Ectodermal cell (in vitro differentiated cells): ENCODE measurements at regions not wholly inside any gene's neighbourhood (a gene's known extent, or its start where the extent isn't known, plus 50 kb on each side); places are given as distances from the start of the nearest gene placed in this dataset.
A peak's percentile ranks its signal among the peaks of the same experiment; 100 is the strongest.

Experiments used
- H3K27ac ChIP-seq: 2 replicates; pipeline ENCODE4 v1.7.0; 2013; ENCODE audit warnings: mild to moderate bottlenecking, low read depth, low read length; ENCODE audit not compliant: insufficient read depth, poor library complexity, severe bottlenecking
- H3K27me3 ChIP-seq: 2 replicates; pipeline ENCODE4 v1.7.0; 2013; ENCODE audit warnings: mild to moderate bottlenecking, low read length; ENCODE audit not compliant: insufficient read depth, control insufficient read depth, poor library complexity, severe bottlenecking
- H3K36me3 ChIP-seq: one replicate; pipeline ENCODE4 v1.7.0; 2013; ENCODE audit warnings: low read length; ENCODE audit not compliant: control insufficient read depth, insufficient read depth
- H3K4me1 ChIP-seq: one replicate; pipeline ENCODE4 v1.7.0; 2013; ENCODE audit warnings: low read length; ENCODE audit not compliant: control insufficient read depth, insufficient read depth
- H3K4me3 ChIP-seq: 2 replicates; pipeline ENCODE4 v1.7.0; 2013; ENCODE audit warnings: low read depth, low read length, control low read depth; ENCODE audit not compliant: insufficient read depth
- H3K9me3 ChIP-seq: 2 replicates; pipeline ENCODE4 v1.7.0; 2013; ENCODE audit warnings: mild to moderate bottlenecking, low read length, moderate library complexity; ENCODE audit not compliant: control insufficient read depth
- WGBS, 2 experiments: methylation state at CpG; one replicate each; pipeline ENCODE4 v1.1.7; 2013; ENCODE audit warnings: missing lambda C conversion rate in 2 of 2; 5-methylcytosine and 5-hydroxymethylcytosine counted together

- Histone ChIP-seq H3K36me3 (no peaks in the 10 kb centered on the region), H3K27me3 (no peaks in the 10 kb centered on the region), H3K9me3 (no peaks in the 10 kb centered on the region), H3K27ac (no peak overlapping the region), H3K4me1 (peaks cover 28% of the 10 kb centered on the region), H3K4me3 (no peak overlapping the region)
- WGBS, 2 experiments: 57 to 62% methylated on average over 22 of the region's 22 CpGs
Observed at GRCh38 chr1:10909697-10910680, 102.5 kb upstream of the TARDBP start.

- H3K27me3 ChIP-seq: no peaks in the 10 kb centered on the region
- H3K9me3 ChIP-seq: no peaks in the 10 kb centered on the region
- no peak overlapping the region for H3K4me3 ChIP-seq
- H3K4me1 ChIP-seq: peaks cover 28% of the 10 kb centered on the region
- H3K36me3 ChIP-seq: no peaks in the 10 kb centered on the region
- H3K27ac ChIP-seq: peak overlapping the region; percentile 33
- WGBS, 2 experiments: 91 to 95% methylated on average over 13 of the region's 13 CpGs
Observed at GRCh38 chr1:10910681-10911489, 101.6 kb upstream of the TARDBP start.

GRCh38 chr1:10911490-10912166, 100.8 kb upstream of the TARDBP start:
- Histone ChIP-seq H3K36me3 (no peaks in the 10 kb centered on the region), H3K4me3 (no peak overlapping the region), H3K27ac (no peak overlapping the region), H3K27me3 (no peaks in the 10 kb centered on the region), H3K4me1 (peaks cover 28% of the 10 kb centered on the region), H3K9me3 (no peaks in the 10 kb centered on the region)
- 77% methylated on average over 11 of the region's 11 CpGs for WGBS, 2 experiments

GRCh38 chr1:10912441-10912840, 100.0 kb upstream of the TARDBP start:
- H3K36me3 ChIP-seq: no peaks in the 10 kb centered on the region
- peaks cover 22% of the 10 kb centered on the region for H3K4me1 ChIP-seq
- H3K4me3 ChIP-seq: no peak overlapping the region
- H3K27ac ChIP-seq: no peak overlapping the region
- no peaks in the 10 kb centered on the region for H3K9me3 ChIP-seq
- 88 to 90% methylated on average over 17 of the region's 17 CpGs for WGBS, 2 experiments
- H3K27me3 ChIP-seq: no peaks in the 10 kb centered on the region

- Histone ChIP-seq H3K9me3 (no peaks in the 10 kb centered on the region), H3K36me3 (no peaks in the 10 kb centered on the region), H3K27me3 (no peaks in the 10 kb centered on the region), H3K4me3 (no peak overlapping the region), H3K4me1 (peaks cover 15% of the 10 kb centered on the region), H3K27ac (no peak overlapping the region)
- WGBS, 2 experiments: 95 to 96% methylated on average over 5 of the region's 5 CpGs
Observed at GRCh38 chr1:10914056-10914455, 98.4 kb upstream of the TARDBP start.

- Histone ChIP-seq H3K4me1 (peaks cover 6% of the 10 kb centered on the region), H3K9me3 (no peaks in the 10 kb centered on the region), H3K4me3 (no peak overlapping the region), H3K27me3 (no peaks in the 10 kb centered on the region), H3K27ac (no peak overlapping the region), H3K36me3 (no peaks in the 10 kb centered on the region)
- 81 to 90% methylated on average over 8 of the region's 8 CpGs for WGBS, 2 experiments
Observed at GRCh38 chr1:10915594-10915993, 96.9 kb upstream of the TARDBP start.

- Histone ChIP-seq H3K9me3 (no peaks in the 10 kb centered on the region), H3K27me3 (no peaks in the 10 kb centered on the region), H3K36me3 (no peaks in the 10 kb centered on the region), H3K4me1 (peaks cover 1% of the 10 kb centered on the region), H3K27ac (no peak overlapping the region), H3K4me3 (no peak overlapping the region)
- WGBS, 2 experiments: 82 to 88% methylated on average over 5 of the region's 5 CpGs
Observed at GRCh38 chr1:10916311-10916710, 96.1 kb upstream of the TARDBP start.

GRCh38 chr1:10916991-10917390, 95.5 kb upstream of the TARDBP start:
- Histone ChIP-seq H3K9me3 (no peaks in the 10 kb centered on the region), H3K4me1 (no peaks in the 10 kb centered on the region), H3K36me3 (no peaks in the 10 kb centered on the region), H3K27ac (no peak overlapping the region), H3K27me3 (no peaks in the 10 kb centered on the region), H3K4me3 (no peak overlapping the region)
- WGBS, 2 experiments: 94% methylated on average over 10 of the region's 10 CpGs

GRCh38 chr1:10917513-10918454, 94.7 kb upstream of the TARDBP start:
- Histone ChIP-seq H3K4me1 (no peaks in the 10 kb centered on the region), H3K36me3 (no peaks in the 10 kb centered on the region), H3K27me3 (no peaks in the 10 kb centered on the region), H3K4me3 (no peak overlapping the region), H3K27ac (no peak overlapping the region), H3K9me3 (no peaks in the 10 kb centered on the region)
- WGBS, 2 experiments: 91 to 92% methylated on average over 10 of the region's 10 CpGs
